ENCODE measurements at regions not wholly inside any gene's neighbourhood (a gene's known extent, or its start where the extent isn't known, plus 50 kb on each side); places are given as distances from the start of the nearest gene placed in this dataset.

- TF ChIP-seq FOXA1 (IDR thresholded peaks at IDR 0.05) = no peak
- TF ChIP-seq JUND (IDR thresholded peaks at IDR 0.05) = no peak
- TF ChIP-seq ZBTB33 (IDR thresholded peaks at IDR 0.05) = no peak
- no peak for TF ChIP-seq SP1 (IDR thresholded peaks at IDR 0.05)
Observed at GRCh38 chr7:93013446-93014061, 104.2 kb downstream of the SAMD9 start (continued).

GRCh38 chr7:93011351-93012294, 106.2 kb downstream of the SAMD9 start:
- H3K4me3 ChIP-seq (ENCODE audit: low read depth in 1 of 3, low read length in 3 of 3) = no peak overlapping the region
- no peak for TF ChIP-seq HNF4A (conservative IDR thresholded peaks at IDR 0.05)
- no peak for TF ChIP-seq ATF3 (IDR thresholded peaks at IDR 0.05)
- TF ChIP-seq CTCF (IDR thresholded peaks at IDR 0.05; ENCODE audit: low read depth, low read length, missing input control) = no peak
- TF ChIP-seq REST (IDR thresholded peaks at IDR 0.05) = no peak
- no peak for TF ChIP-seq NR2F2 (IDR thresholded peaks at IDR 0.05)
- TF ChIP-seq FOXA2 (IDR thresholded peaks at IDR 0.05) = no peak
- TF ChIP-seq EGR1 (IDR thresholded peaks at IDR 0.05; ENCODE audit: low read depth in 2 of 2) = no peak
- TF ChIP-seq SP1 (IDR thresholded peaks at IDR 0.05) = no peak
- TF ChIP-seq JUND (IDR thresholded peaks at IDR 0.05) = no peak
- no peak for TF ChIP-seq FOXA1 (IDR thresholded peaks at IDR 0.05)
- TF ChIP-seq MAX (IDR thresholded peaks at IDR 0.05) = no peak
- no peak for TF ChIP-seq GABPA (IDR thresholded peaks at IDR 0.05 in 1 of 2, conservative IDR thresholded peaks at IDR 0.05 in 1 of 2)
- no peak for TF ChIP-seq HNF4G (IDR thresholded peaks at IDR 0.05)
- no peak for TF ChIP-seq TAF1 (conservative IDR thresholded peaks at IDR 0.05)
- TF ChIP-seq RXRA (IDR thresholded peaks at IDR 0.05) = no peak
- WGBS = 74% methylated on average over 7 of the region's 7 CpGs

More at GRCh38 chr7:93011351-93012294, 106.2 kb downstream of the SAMD9 start:
- Histone ChIP-seq H3K27ac (ENCODE audit: low read depth in 1 of 2, low read length in 2 of 2) (no peak overlapping the region), H3K36me3 (ENCODE audit: control insufficient read depth in 4 of 4, insufficient read depth in 3 of 4, low read depth in 1 of 4, low read length in 3 of 4) (no peaks in the 10 kb centered on the region), H3K9ac (ENCODE audit: low read depth in 1 of 2, low read length in 2 of 2) (no peak overlapping the region), H3K27me3 (ENCODE audit: control insufficient read depth in 4 of 4, insufficient read depth in 4 of 4, low read length in 3 of 4) (no peaks in the 10 kb centered on the region), H3K9me3 (ENCODE audit: control insufficient read depth in 4 of 4, low read length in 3 of 4) (no peaks in the 10 kb centered on the region), H3K4me1 (ENCODE audit: control insufficient read depth in 4 of 4, insufficient read depth in 4 of 4, low read length in 3 of 4) (no peaks in the 10 kb centered on the region)
- no peak for DNase-seq (ENCODE audit: low spot score)

Measured in liver (tissue), 8 donors.